Activated CD8-positive, alpha-beta memory T cell treated with anti-CD3 and anti-CD28 coated beads for 24 hours (primary cell): ENCODE measurements at regions not wholly inside any gene's neighbourhood (a gene's known extent, or its start where the extent isn't known, plus 50 kb on each side); places are given as distances from the start of the nearest gene placed in this dataset.
"Not testable (repeated sequence)": the region's sequence is repeated elsewhere in the genome, so short reads cannot be mapped to it uniquely, and the experiment has no call there.

Experiments used
- DNase-seq: peaks from one replicate; pipeline ENCODE4 v3.0.0-alpha.2; 2020

DNA sequence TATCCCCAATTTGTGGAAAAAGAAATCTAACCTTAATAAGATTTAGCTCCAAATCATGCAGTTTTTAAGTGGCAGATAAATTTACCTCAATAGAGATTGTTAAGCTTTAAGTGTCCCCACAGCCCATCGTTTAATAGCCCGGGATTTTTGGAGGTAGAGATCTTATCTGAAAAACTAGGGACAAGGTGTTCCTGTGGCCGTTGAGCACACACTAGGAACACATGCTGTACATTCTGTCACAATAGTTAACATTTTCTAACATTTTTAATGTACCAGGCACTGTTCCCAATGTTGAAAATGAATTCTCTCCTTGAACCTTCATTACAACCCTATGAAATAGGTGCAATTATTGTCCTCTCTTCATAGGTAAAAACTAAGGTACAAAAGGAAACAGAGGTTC lies 85.7 kb upstream of the PLD5 start:
- no peak for DNase-seq

DNA sequence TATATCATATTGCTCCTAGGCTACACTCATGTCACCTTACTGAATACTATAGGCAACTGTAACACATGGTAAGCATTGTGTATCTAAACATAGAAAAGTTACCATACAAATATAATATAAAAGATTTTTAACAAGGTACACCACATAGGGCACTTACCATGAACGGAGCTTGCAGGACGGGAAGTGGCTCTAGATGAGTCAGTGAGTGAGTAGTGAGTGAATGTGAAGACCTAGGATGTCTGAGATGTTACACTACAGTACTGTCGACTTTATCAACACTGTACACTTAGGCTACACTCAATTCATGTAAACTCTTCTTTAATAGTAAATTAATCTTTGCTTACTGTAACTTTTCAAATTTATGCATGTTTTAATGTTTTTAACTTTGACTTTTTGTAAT lies 81.0 kb upstream of the PLD5 start:
- DNase-seq, result no peak

DNA sequence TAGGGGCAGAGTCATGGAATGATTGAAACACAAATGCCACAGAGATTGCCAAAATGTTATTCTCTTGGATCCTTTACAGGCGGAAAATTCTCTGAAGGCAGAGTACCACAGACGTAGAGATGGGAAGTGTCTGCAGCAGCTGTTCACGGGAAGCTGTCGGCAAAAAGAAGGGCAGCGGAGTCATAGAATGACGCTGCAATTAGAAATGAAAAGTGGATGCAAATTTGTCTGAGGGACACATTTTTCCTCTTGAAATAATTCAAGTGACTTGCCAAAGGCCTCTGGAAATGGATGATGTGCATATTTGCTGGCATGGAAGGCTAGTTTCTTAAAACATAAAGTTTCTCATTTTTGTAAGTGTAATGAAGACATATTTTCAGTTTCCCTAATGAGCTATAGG lies 77.5 kb upstream of the PLD5 start:
- DNase-seq, result no peak

DNA sequence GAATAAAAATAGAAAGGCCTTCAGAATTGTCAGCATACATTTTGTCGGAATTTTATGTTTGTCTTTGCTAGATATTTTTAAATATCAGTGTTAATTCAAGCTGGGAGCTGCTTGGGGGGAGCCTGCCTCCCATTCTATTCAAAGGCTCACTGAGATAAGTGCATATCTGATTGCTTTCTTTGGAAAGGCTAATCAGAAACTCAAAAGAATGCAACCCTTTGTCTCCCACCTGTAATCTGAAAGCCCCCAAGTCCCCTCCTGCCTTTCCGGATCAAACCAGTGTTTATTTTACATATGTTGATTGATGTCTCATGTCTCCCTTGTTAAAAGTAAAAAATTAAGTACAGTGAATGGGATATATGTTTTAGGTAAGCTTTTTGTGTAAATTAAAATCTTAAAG lies 69.3 kb upstream of the PLD5 start:
- not testable (repeated sequence) for DNase-seq

DNA sequence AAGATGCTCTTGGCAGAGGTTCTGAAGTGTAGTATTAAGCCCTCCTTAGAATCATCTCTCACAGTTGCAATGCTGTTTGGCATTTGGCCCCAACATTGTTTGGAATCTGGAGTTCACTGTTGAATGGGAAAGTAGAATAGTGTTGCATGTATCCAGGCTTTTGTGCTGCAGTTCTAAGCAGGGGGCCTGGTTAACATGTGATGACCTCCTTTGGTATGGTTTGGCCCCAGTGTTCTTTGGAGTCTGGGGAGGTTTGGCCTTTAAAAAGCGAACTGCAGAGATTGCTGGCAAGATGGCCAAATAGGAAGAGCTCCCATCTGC lies 61.8 kb upstream of the PLD5 start:
- DNase-seq, result no peak

DNA sequence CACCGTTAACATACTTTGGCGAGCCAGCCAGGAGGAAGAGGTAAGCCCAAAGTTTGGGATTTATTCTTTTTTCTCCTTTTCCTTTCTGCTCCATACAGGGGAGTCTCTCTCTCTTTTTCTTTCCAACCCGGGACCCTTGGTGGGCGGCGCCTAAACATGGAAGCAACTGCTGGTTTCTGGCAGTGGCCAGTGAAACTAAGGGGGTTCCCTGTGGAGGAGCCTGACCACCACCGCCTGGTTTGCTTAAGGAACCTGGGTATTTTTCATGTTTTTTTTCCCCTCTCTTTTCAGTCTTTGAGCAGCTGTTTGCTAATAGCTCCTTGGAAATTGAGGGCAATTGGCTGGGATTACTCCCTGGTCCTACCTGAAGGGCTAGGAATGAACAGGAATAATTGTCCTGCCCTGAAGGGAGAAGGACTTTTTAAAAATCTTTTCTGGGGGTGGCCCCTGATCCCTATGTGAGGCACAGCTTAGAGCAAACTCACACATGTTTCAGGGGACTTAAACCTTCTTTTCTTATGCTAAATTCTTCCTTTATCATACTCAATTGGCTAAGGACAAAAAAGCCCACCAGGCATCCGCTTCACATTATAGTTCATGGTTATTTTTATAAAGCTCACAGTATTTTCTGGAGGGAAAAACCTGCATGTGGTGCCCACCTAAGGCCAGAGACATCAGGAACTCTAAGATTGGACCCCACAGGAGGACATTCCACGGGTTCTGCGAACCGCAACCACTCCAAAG lies 61.3 kb upstream of the PLD5 start:
- no peak for DNase-seq

DNA sequence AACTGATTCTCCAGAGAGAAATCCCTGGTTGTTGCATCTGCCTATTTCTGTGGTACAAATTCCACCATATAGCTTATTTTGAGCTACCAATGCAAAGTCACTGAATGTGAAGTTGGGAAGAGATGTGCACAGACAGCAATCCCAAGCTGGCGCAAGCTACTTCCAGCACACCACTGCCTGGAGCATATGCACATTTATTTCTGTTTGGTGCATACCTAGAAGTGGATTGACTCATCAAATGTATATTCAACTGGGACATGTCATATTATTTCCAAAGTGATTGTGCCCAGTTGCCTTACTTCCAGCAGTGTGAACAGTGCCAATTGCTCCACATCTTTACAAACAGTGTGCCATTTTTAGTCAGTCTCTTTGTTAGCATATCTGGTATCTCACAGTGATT lies 58.2 kb upstream of the PLD5 start:
- no peak for DNase-seq

DNA sequence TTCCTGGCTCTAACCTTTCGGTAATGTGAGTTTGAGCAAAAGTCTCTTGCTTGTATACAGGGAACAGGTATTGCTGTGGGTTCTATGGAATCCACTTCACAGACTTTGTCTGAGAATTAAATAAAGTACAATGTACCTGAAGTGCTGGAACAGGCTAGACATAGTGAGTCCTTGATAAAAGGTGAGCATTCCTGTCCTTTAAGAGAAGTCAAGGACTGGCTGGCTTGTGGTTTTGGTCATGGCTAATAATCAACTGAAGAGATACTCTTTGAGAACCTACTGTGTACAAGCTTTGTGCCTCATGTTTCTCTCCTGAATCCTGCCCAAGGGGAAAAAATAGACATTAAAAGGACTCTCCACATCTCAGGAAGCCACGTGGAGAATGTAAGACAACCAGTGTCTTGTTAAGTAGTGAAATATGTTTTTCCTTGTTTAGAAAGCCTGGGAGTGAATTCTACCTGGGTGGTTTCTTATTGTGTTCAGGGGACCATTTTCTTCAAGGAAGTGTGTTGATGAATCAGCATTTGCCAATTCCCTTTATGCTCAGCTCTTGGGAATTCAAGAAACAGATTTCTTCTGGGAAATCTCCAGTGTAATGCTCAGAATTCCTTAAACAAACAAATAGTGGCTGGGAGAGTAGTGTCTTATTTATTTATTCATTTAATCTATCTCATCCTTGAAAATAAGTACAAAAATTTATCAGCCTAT lies 55.2 kb upstream of the PLD5 start:
- no peak for DNase-seq
